Astrocyte (in vitro differentiated cells and primary cell): ENCODE measurements at regions not wholly inside any gene's neighbourhood (a gene's known extent, or its start where the extent isn't known, plus 50 kb on each side); places are given as distances from the start of the nearest gene placed in this dataset.

ENCODE experiments used
- DNase-seq: peaks from one replicate; pipeline ENCODE4 v3.0.0-alpha.2; 2010; ENCODE audit warnings: low read depth
- FAIRE-seq: peaks from 2 replicates; lab custom pipeline; 2011; peaks lifted over from hg19 to GRCh38; lab: Jason Lieb, UNC
- H2AFZ ChIP-seq: 2 replicates; pipeline ENCODE4 v1.6.0; 2012; ENCODE audit warnings: low read depth, low read length, inconsistent platforms
- H3K27ac ChIP-seq: 2 replicates; pipeline ENCODE4 v1.5.1; 2011; ENCODE audit warnings: low read depth, low read length, inconsistent platforms
- H3K27me3 ChIP-seq: 2 replicates; pipeline ENCODE4 v1.6.0; 2011; ENCODE audit warnings: low read length, inconsistent platforms; ENCODE audit not compliant: insufficient read depth
- H3K36me3 ChIP-seq: 2 replicates; pipeline ENCODE4 v1.5.1; 2011; ENCODE audit warnings: low read length, inconsistent platforms; ENCODE audit not compliant: insufficient read depth
- H3K4me1 ChIP-seq: 2 replicates; pipeline ENCODE4 v1.5.1; 2011; ENCODE audit warnings: low read length, inconsistent platforms; ENCODE audit not compliant: insufficient read depth
- H3K4me2 ChIP-seq: 2 replicates; pipeline ENCODE4 v1.6.0; 2012; ENCODE audit warnings: low read length, inconsistent platforms
- H3K4me3 ChIP-seq: 2 replicates; pipeline ENCODE4 v1.5.1; 2011; ENCODE audit warnings: low read depth, mild to moderate bottlenecking, low read length, inconsistent platforms; ENCODE audit not compliant: insufficient read depth
- H3K79me2 ChIP-seq: 2 replicates; pipeline ENCODE4 v1.6.0; 2012; ENCODE audit warnings: mild to moderate bottlenecking, low read length, inconsistent platforms; ENCODE audit not compliant: insufficient read depth
- H3K9ac ChIP-seq: 2 replicates; pipeline ENCODE4 v1.6.0; 2012; ENCODE audit warnings: mild to moderate bottlenecking, low read length, inconsistent platforms
- H3K9me3 ChIP-seq: 2 replicates; pipeline ENCODE4 v1.5.1; 2012; ENCODE audit warnings: low read depth, mild to moderate bottlenecking, low read length, inconsistent platforms; ENCODE audit not compliant: insufficient read depth
- H4K20me1 ChIP-seq: 2 replicates; pipeline ENCODE4 v1.6.0; 2012; ENCODE audit warnings: low read length, inconsistent platforms; ENCODE audit not compliant: insufficient read depth
- H3K27ac Mint-ChIP-seq: one replicate; pipeline ENCODE4 v1.8.0; 2021; ENCODE audit warnings: mild to moderate bottlenecking, mixed read lengths; ENCODE audit not compliant: unreplicated experiment
- H3K27me3 Mint-ChIP-seq: one replicate; pipeline ENCODE4 v1.8.0; 2021; ENCODE audit warnings: low read depth, mixed read lengths; ENCODE audit not compliant: unreplicated experiment
- H3K36me3 Mint-ChIP-seq: one replicate; pipeline ENCODE4 v1.8.0; 2021; ENCODE audit warnings: low read depth, mixed read lengths; ENCODE audit not compliant: unreplicated experiment
- H3K4me1 Mint-ChIP-seq: one replicate; pipeline ENCODE4 v1.8.0; 2021; ENCODE audit warnings: low read depth, mixed read lengths; ENCODE audit not compliant: unreplicated experiment
- H3K4me3 Mint-ChIP-seq: one replicate; pipeline ENCODE4 v1.8.0; 2021; ENCODE audit warnings: mild to moderate bottlenecking, moderate library complexity, mixed read lengths; ENCODE audit not compliant: unreplicated experiment
- H3K9me3 Mint-ChIP-seq: one replicate; pipeline ENCODE4 v1.8.0; 2021; ENCODE audit warnings: mild to moderate bottlenecking, mixed read lengths; ENCODE audit not compliant: unreplicated experiment
- CTCF ChIP-seq: IDR thresholded peaks from 2 replicates; pipeline ENCODE4 v1.5.1; 2011; ENCODE audit warnings: low read depth, mild to moderate bottlenecking, inconsistent platforms, low read length, moderate library complexity; ENCODE audit not compliant: insufficient read depth
- EZH2 ChIP-seq: IDR thresholded peaks from 2 replicates; pipeline ENCODE4 v1.6.1; 2012; ENCODE audit warnings: mild to moderate bottlenecking, low read length, inconsistent platforms; ENCODE audit not compliant: insufficient read depth

GRCh38 chr13:110989331-110989730 is 74.5 kb upstream of the ANKRD10 start:
- FAIRE-seq (no peak), DNase-seq (no peak)
- H3K79me2 ChIP-seq = no peaks in the 10 kb centered on the region
- H3K4me2 ChIP-seq = no peak overlapping the region
- H3K9me3 ChIP-seq = no peaks in the 10 kb centered on the region
- H3K36me3 Mint-ChIP-seq = no peaks in the 10 kb centered on the region
- TF ChIP-seq CTCF = no peak
- TF ChIP-seq EZH2 = no peak
- no peaks in the 10 kb centered on the region for H4K20me1 ChIP-seq
- H3K27me3 ChIP-seq = no peaks in the 10 kb centered on the region
- no peak overlapping the region for H3K27ac Mint-ChIP-seq
- no peak overlapping the region for H3K4me3 ChIP-seq
- peaks cover 2% of the 10 kb centered on the region for H3K27me3 Mint-ChIP-seq
- H3K36me3 ChIP-seq = no peaks in the 10 kb centered on the region
- peaks cover 5% of the 10 kb centered on the region for H3K9me3 Mint-ChIP-seq
- H3K4me1 ChIP-seq = no peaks in the 10 kb centered on the region
- peaks cover 3% of the 10 kb centered on the region for H3K4me1 Mint-ChIP-seq
- H3K9ac ChIP-seq = no peak overlapping the region
- no peak overlapping the region for H2AFZ ChIP-seq
- H3K27ac ChIP-seq = no peak overlapping the region
- no peak overlapping the region for H3K4me3 Mint-ChIP-seq

GRCh38 chr13:110985541-110985940 is 70.7 kb upstream of the ANKRD10 start:
- Histone ChIP-seq H3K36me3 (no peaks in the 10 kb centered on the region), H3K4me2 (no peak overlapping the region), H4K20me1 (no peaks in the 10 kb centered on the region), H2AFZ (no peak overlapping the region), H3K4me1 (no peaks in the 10 kb centered on the region), H3K9ac (no peak overlapping the region), H3K9me3 (no peaks in the 10 kb centered on the region), H3K27me3 (no peaks in the 10 kb centered on the region), H3K4me3 (no peak overlapping the region), H3K27ac (no peak overlapping the region), H3K79me2 (no peaks in the 10 kb centered on the region)
- Mint-ChIP-seq H3K27me3 (peaks cover 5% of the 10 kb centered on the region), H3K27ac (no peak overlapping the region), H3K36me3 (no peaks in the 10 kb centered on the region), H3K9me3 (peaks cover 3% of the 10 kb centered on the region), H3K4me1 (no peaks in the 10 kb centered on the region), H3K4me3 (no peak overlapping the region)
- DNase-seq = no peak
- no peak for FAIRE-seq
- TF ChIP-seq CTCF = no peak
- TF ChIP-seq EZH2 = no peak

- FAIRE-seq (no peak), DNase-seq (no peak)
- Histone ChIP-seq H3K36me3 (no peaks in the 10 kb centered on the region), H3K9ac (no peak overlapping the region), H3K27ac (no peak overlapping the region), H3K9me3 (no peaks in the 10 kb centered on the region), H3K4me2 (no peak overlapping the region), H3K27me3 (no peaks in the 10 kb centered on the region), H3K4me1 (no peaks in the 10 kb centered on the region), H3K79me2 (no peaks in the 10 kb centered on the region), H4K20me1 (no peaks in the 10 kb centered on the region), H2AFZ (no peak overlapping the region), H3K4me3 (no peak overlapping the region)
- Mint-ChIP-seq H3K36me3 (no peaks in the 10 kb centered on the region), H3K4me1 (no peaks in the 10 kb centered on the region), H3K9me3 (peaks cover 3% of the 10 kb centered on the region), H3K27ac (no peak overlapping the region), H3K27me3 (peaks cover 5% of the 10 kb centered on the region), H3K4me3 (no peak overlapping the region)
- TF ChIP-seq EZH2 (no peak), CTCF (no peak)
Observed at GRCh38 chr13:110984798-110985197, 69.9 kb upstream of the ANKRD10 start.
